Erythroblast (primary cell): ENCODE measurements at regions not wholly inside any gene's neighbourhood (a gene's known extent, or its start where the extent isn't known, plus 50 kb on each side); places are given as distances from the start of the nearest gene placed in this dataset.

Experiments used
- DNase-seq, 2 experiments: peaks; one replicate each; lab custom pipeline; 2025; lab: John Stamatoyannopoulos, UW
- GATA1 ChIP-seq: IDR thresholded peaks from 2 replicates; pipeline ENCODE4 v1.6.1; 2011; ENCODE audit warnings: low read depth, mild to moderate bottlenecking, control low read depth, low read length, moderate library complexity
- POLR2A ChIP-seq: IDR thresholded peaks from 2 replicates; pipeline ENCODE4 v1.6.1; 2011; ENCODE audit warnings: mild to moderate bottlenecking, low read length

- TF ChIP-seq GATA1 (no peak), POLR2A (no peak)
- no peak for DNase-seq
These were observed 652.3 kb downstream of the EPHA7 start for GRCh38 chr6:92767101-92767500.

- TF ChIP-seq POLR2A: no peak
- TF ChIP-seq GATA1: no peak
- no peak for DNase-seq
These were observed 655.7 kb downstream of the EPHA7 start for GRCh38 chr6:92763680-92764079.

- no peak for DNase-seq
- no peak for TF ChIP-seq POLR2A
- TF ChIP-seq GATA1: no peak
These were observed 656.1 kb downstream of the EPHA7 start for GRCh38 chr6:92763274-92763584.

- DNase-seq: no peak
- TF ChIP-seq GATA1 (no peak), POLR2A (no peak)
These were observed 656.7 kb downstream of the EPHA7 start for GRCh38 chr6:92762443-92763273.

- no peak for DNase-seq
- TF ChIP-seq GATA1: no peak
- TF ChIP-seq POLR2A: no peak
These were observed 660.2 kb downstream of the EPHA7 start for GRCh38 chr6:92759178-92759577.

GRCh38 chr6:92757925-92758324 is 661.4 kb downstream of the EPHA7 start:
- no peak for DNase-seq
- TF ChIP-seq GATA1 (no peak), POLR2A (no peak)

GRCh38 chr6:92756912-92757311 is 662.4 kb downstream of the EPHA7 start:
- no peak for DNase-seq
- no peak for TF ChIP-seq GATA1
- TF ChIP-seq POLR2A: no peak

GRCh38 chr6:92753956-92754355 is 665.4 kb downstream of the EPHA7 start:
- DNase-seq: no peak
- TF ChIP-seq GATA1 (no peak), POLR2A (no peak)

GRCh38 chr6:92752114-92752513 is 667.2 kb downstream of the EPHA7 start:
- no peak for TF ChIP-seq POLR2A
- no peak for TF ChIP-seq GATA1

GRCh38 chr6:92748131-92748530 is 671.2 kb downstream of the EPHA7 start:
- DNase-seq: no peak
- TF ChIP-seq POLR2A (no peak), GATA1 (no peak)

More at GRCh38 chr6:92752114-92752513, 667.2 kb downstream of the EPHA7 start:
- no peak for DNase-seq

GRCh38 chr6:92737983-92738382 is 681.4 kb downstream of the EPHA7 start:
- no peak for DNase-seq
- TF ChIP-seq POLR2A: no peak
- no peak for TF ChIP-seq GATA1

- TF ChIP-seq GATA1 (no peak), POLR2A (no peak)
- peak in 1 of 2 experiments; percentile 2 for DNase-seq
These were observed 695.9 kb downstream of the EPHA7 start for GRCh38 chr6:92723390-92723931.

GRCh38 chr6:92719773-92720172 is 699.6 kb downstream of the EPHA7 start:
- TF ChIP-seq GATA1 (no peak), POLR2A (no peak)
- DNase-seq: no peak

- no peak for TF ChIP-seq POLR2A
- DNase-seq: no peak
These were observed 702.7 kb downstream of the EPHA7 start for GRCh38 chr6:92716638-92717037.

GRCh38 chr6:92715991-92716390 is 703.4 kb downstream of the EPHA7 start:
- DNase-seq: no peak

More at GRCh38 chr6:92715991-92716390, 703.4 kb downstream of the EPHA7 start:
- no peak for TF ChIP-seq POLR2A
- no peak for TF ChIP-seq GATA1
